ENCODE measurements at regions not wholly inside any gene's neighbourhood (a gene's known extent, or its start where the extent isn't known, plus 50 kb on each side); places are given as distances from the start of the nearest gene placed in this dataset.

DNA sequence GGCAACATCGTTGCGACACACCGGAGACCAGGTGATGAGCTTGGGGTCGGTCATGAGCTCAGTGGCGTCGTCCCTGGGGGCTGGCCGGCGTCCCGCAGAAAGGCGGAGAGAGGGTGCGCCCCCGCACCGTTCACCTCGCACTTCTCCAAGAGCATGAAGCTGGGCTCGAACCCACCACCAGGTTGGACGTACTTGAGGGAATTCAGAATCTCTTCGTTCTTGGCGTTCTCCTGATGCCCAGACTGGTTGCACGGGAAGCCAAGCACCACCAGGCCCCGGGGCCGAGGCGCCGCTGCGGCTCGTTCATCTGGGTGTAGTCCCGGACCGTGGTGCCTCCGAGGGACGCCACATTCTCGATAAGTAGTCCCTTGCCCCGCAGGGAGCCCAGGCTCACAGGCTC lies 176.6 kb upstream of the ADAMTS5 start:
- no peak for DNase-seq (ENCODE audit: low spot score)
- TF ChIP-seq, protein P1, sequence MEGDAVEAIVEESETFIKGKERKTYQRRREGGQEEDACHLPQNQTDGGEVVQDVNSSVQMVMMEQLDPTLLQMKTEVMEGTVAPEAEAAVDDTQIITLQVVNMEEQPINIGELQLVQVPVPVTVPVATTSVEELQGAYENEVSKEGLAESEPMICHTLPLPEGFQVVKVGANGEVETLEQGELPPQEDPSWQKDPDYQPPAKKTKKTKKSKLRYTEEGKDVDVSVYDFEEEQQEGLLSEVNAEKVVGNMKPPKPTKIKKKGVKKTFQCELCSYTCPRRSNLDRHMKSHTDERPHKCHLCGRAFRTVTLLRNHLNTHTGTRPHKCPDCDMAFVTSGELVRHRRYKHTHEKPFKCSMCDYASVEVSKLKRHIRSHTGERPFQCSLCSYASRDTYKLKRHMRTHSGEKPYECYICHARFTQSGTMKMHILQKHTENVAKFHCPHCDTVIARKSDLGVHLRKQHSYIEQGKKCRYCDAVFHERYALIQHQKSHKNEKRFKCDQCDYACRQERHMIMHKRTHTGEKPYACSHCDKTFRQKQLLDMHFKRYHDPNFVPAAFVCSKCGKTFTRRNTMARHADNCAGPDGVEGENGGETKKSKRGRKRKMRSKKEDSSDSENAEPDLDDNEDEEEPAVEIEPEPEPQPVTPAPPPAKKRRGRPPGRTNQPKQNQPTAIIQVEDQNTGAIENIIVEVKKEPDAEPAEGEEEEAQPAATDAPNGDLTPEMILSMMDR (IDR thresholded peaks at IDR 0.05; ENCODE audit: borderline replicate concordance, control extremely low read depth, extremely low read depth, insufficient read depth, missing control alignments) = no peak
- in situ Hi-C loops (cut with MboI; ENCODE audit: low sequenced_read_pairs, unreplicated experiment) = no loop called here

DNA sequence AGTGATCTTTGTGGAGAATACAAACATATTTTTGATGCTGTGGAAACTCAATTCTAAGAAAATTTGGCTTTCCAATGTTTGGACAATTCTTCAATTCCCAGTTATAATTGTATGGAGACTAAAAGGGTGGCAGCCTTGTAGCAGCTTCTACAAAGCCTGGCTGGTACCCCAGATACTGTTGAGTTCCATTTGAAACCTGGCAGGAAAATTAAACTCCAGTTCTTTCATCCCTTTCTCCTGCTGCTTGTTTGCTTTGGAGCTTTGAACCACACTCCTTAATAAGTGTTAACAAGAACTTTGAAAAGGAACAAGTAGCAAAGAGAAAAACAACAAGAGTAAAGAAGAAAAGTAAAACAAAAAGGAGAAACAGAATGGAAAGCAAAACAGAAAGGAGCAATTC lies 172.6 kb upstream of the ADAMTS5 start:
- DNase-seq (ENCODE audit: low spot score) = no peak
- TF ChIP-seq, protein P1 (IDR thresholded peaks at IDR 0.05; ENCODE audit: borderline replicate concordance, control extremely low read depth, extremely low read depth, insufficient read depth, missing control alignments) = no peak
- in situ Hi-C loops (cut with MboI; ENCODE audit: low sequenced_read_pairs, unreplicated experiment) = no loop called here

DNA sequence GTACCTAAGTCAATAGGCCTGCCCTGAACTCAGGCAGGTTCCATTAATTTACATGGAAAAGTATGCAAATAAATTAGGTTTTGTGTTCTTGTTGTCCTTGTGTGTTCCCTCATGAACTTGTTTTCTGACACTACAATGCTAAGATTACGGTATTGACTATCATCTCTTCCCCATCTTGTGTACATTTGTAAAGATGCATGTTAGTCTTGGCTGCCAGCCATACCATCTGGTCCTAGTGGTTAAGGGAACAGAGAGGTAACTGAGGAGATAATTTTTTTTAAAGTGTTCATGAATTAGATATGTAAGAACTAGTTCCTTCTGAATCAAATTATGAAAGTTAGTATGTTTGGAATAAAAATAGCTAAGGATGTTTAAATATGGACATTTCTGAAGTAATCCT lies 167.6 kb upstream of the ADAMTS5 start:
- TF ChIP-seq, protein P1 (IDR thresholded peaks at IDR 0.05; ENCODE audit: borderline replicate concordance, control extremely low read depth, extremely low read depth, insufficient read depth, missing control alignments) = no peak
- no peak for DNase-seq (ENCODE audit: low spot score)
- in situ Hi-C loops (cut with MboI; ENCODE audit: low sequenced_read_pairs, unreplicated experiment) = no loop called here

DNA sequence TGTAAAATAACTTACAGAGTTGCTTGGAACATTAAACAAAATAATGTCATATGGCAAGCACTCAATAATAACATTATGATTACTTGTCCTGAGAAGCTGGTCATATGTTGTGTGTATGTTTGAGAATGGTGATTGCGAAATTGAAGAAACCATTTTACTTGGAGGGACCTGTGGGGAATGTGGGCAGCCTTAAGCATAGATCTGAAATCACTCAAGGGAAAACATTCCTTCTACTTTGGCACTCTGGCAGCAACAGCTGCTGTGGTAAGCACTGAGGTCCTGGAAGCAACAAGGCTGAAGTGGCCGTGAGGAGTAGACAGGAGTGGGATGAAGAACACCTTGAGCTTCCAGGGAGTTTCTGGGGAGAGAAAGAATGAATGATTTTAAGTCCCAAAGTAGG lies 165.4 kb upstream of the ADAMTS5 start:
- TF ChIP-seq, protein P1 (IDR thresholded peaks at IDR 0.05; ENCODE audit: borderline replicate concordance, control extremely low read depth, extremely low read depth, insufficient read depth, missing control alignments) = no peak
- in situ Hi-C loops (cut with MboI; ENCODE audit: low sequenced_read_pairs, unreplicated experiment) = no loop called here
- DNase-seq (ENCODE audit: low spot score) = no peak

DNA sequence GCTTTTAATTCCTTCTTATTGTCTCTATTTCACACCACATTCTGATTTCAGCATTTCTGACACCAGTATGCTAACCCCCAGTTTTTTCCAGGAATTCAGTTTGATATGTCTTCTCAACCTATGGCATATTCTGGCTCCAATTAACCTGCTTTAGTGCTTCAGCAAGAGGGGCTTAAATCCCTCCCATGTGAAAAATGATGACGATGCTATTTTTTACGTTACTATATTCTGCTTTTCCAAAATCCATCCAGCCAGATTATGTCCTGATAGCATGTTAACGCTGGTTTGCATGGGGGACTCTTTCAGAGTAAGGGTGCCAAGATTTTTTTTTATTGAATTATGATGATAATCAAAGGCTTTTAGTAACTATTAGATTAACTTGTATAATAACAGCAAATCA lies 163.3 kb upstream of the ADAMTS5 start:
- in situ Hi-C loops (cut with MboI; ENCODE audit: low sequenced_read_pairs, unreplicated experiment) = no loop called here
- DNase-seq (ENCODE audit: low spot score) = no peak
- TF ChIP-seq, protein P1 (IDR thresholded peaks at IDR 0.05; ENCODE audit: borderline replicate concordance, control extremely low read depth, extremely low read depth, insufficient read depth, missing control alignments) = no peak

DNA sequence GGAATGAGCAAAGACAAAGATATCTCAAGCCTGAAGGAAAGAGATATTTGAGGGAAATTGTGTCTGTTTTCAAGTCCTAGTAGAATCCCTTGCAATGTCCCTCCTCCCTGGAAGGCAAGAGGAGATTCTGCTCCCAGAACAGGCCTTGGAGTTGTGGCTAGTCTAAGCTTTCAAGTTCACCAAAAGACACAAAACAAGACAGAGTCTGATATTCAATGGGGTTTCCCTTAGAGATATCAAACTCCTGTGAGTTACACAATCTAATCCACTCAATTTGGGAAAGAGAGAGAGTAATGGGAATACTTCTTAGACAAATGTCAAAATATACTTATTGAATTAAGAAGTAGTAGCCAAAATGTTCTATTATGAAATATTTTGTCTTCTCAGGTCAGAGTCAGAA lies 162.8 kb upstream of the ADAMTS5 start:
- in situ Hi-C loops (cut with MboI; ENCODE audit: low sequenced_read_pairs, unreplicated experiment) = no loop called here
- TF ChIP-seq, protein P1 (IDR thresholded peaks at IDR 0.05; ENCODE audit: borderline replicate concordance, control extremely low read depth, extremely low read depth, insufficient read depth, missing control alignments) = no peak
- DNase-seq (ENCODE audit: low spot score) = no peak

DNA sequence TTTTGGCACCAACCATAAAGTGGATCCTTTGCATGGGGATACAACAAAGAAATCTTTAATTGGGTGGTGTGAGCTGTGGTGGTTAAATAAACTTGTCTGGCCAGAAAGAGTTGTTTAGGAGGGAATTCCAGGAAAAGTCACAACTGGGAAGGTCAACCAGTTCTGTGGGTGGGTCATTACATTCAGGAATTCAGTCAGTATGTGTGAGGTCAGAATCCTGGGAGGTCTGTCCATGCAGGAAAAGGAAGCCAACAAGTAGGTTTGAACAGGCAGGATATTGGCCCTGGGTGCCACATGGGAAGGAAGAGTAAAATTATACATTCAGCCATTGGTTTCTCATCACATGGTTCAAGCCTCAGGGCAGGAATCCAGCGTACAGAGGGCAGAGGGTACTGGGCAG lies 162.3 kb upstream of the ADAMTS5 start:
- TF ChIP-seq, protein P1 (IDR thresholded peaks at IDR 0.05; ENCODE audit: borderline replicate concordance, control extremely low read depth, extremely low read depth, insufficient read depth, missing control alignments) = no peak
- in situ Hi-C loops (cut with MboI; ENCODE audit: low sequenced_read_pairs, unreplicated experiment) = no loop called here
- DNase-seq (ENCODE audit: low spot score) = no peak
